ENCODE measurements at regions not wholly inside any gene's neighbourhood (a gene's known extent, or its start where the extent isn't known, plus 50 kb on each side); places are given as distances from the start of the nearest gene placed in this dataset.
"Not testable (repeated sequence)": the region's sequence is repeated elsewhere in the genome, so short reads cannot be mapped to it uniquely, and the experiment has no call there.

- peak in 7 of 11 experiments; percentile 23 to 72 (median 47); a peak in 6 of 22 replicates for TF ChIP-seq Cebpa-rat (IDR thresholded peaks at IDR 0.05)
- peak overlapping the region in 9 of 11 experiments; percentile 52 to 80 (median 64); a peak in 15 of 22 replicates for H3K27ac ChIP-seq
- not testable (repeated sequence) for H3K9me3 ChIP-seq (replicated peaks in 1 of 11); H3K27me3 ChIP-seq; H3K36me3 ChIP-seq; H4K20me1 ChIP-seq
- H3K4me3 ChIP-seq, result peak overlapping the region in 1 of 10 experiments; percentile 36; a peak in 1 of 20 replicates
- H3K4me2 ChIP-seq, result peak overlapping the region in 10 of 11 experiments; percentile 54 to 82 (median 68); a peak in 21 of 22 replicates
- peak overlapping the region in 6 of 11 experiments; percentile 35 to 63 (median 52); a peak in 9 of 22 replicates for H3K9ac ChIP-seq
- H3K4me1 ChIP-seq, result peaks cover 0 to 23% (median 7%) of the 10 kb centered on the region in 10 experiments; a peak in 16 of 20 replicates
These were observed 61.9 kb downstream of the NPIPB5 start for GRCh38 chr16:22572331-22573224.

GRCh38 chr16:22573225-22573530 is 62.5 kb downstream of the NPIPB5 start:
- H3K27me3 ChIP-seq; H3K27ac ChIP-seq; H4K20me1 ChIP-seq; H3K4me2 ChIP-seq; H3K36me3 ChIP-seq; H3K4me3 ChIP-seq; H3K9me3 ChIP-seq (replicated peaks in 1 of 11); H3K9ac ChIP-seq: not testable (repeated sequence)
- peaks cover 0 to 23% (median 7%) of the 10 kb centered on the region in 10 experiments; a peak in 16 of 20 replicates for H3K4me1 ChIP-seq

DNA sequence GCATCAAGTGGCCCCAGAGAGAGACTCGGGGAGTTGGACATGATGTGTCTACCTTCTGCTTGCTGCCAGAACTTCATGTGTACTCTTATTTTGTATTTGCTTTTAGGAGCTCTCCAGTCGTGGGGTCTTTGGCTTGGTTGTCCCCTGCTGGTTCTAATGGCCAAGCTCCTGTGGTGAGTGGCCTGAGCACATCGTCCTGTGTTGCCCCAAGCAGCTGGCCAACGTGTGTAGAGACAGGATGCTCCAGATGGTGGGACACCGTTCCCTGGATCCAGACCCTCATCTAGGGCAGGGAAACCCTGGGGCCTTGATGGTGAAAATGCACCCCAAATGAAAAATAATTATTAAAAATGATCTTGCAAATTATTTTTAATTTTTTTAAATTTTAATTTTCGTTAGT is 65.8 kb downstream of the NPIPB5 start:
- H3K9me3 ChIP-seq (replicated peaks in 1 of 11); H3K27ac ChIP-seq; H3K27me3 ChIP-seq; H3K9ac ChIP-seq; H4K20me1 ChIP-seq; H3K36me3 ChIP-seq; H3K4me3 ChIP-seq: not testable (repeated sequence)
- Histone ChIP-seq H3K4me2 (peak overlapping the region in 1 of 11 experiments; percentile 41; a peak in 1 of 22 replicates), H3K4me1 (peaks cover 0 to 23% (median 7%) of the 10 kb centered on the region in 10 experiments; a peak in 16 of 20 replicates)

GRCh38 chr16:22583195-22583594 is 72.5 kb downstream of the NPIPB5 start:
- H3K27ac ChIP-seq; H3K4me3 ChIP-seq; H3K27me3 ChIP-seq; H3K36me3 ChIP-seq; H3K4me1 ChIP-seq; H3K9me3 ChIP-seq (replicated peaks in 1 of 11); H4K20me1 ChIP-seq; H3K9ac ChIP-seq; H3K4me2 ChIP-seq: not testable (repeated sequence)

- H3K9me3 ChIP-seq (replicated peaks in 1 of 11); H3K9ac ChIP-seq; H3K36me3 ChIP-seq; H3K27me3 ChIP-seq; H3K4me3 ChIP-seq; H3K4me2 ChIP-seq; H4K20me1 ChIP-seq; H3K27ac ChIP-seq: not testable (repeated sequence)
- H3K4me1 ChIP-seq, result peaks cover 0 to 14% (median 0%) of the 10 kb centered on the region in 10 experiments; a peak in 3 of 20 replicates
These were observed 73.8 kb downstream of the NPIPB5 start for GRCh38 chr16:22584459-22584858.

- H3K4me3 ChIP-seq; H3K27ac ChIP-seq; H3K4me2 ChIP-seq; H4K20me1 ChIP-seq; H3K9ac ChIP-seq; H3K27me3 ChIP-seq; H3K9me3 ChIP-seq (replicated peaks in 1 of 11); H3K36me3 ChIP-seq: not testable (repeated sequence)
- H3K4me1 ChIP-seq, result peaks cover 0 to 14% (median 0%) of the 10 kb centered on the region in 10 experiments; a peak in 3 of 20 replicates
These were observed 74.2 kb downstream of the NPIPB5 start for GRCh38 chr16:22584941-22585340.

- not testable (repeated sequence) for H3K4me3 ChIP-seq; H4K20me1 ChIP-seq; H3K9me3 ChIP-seq (replicated peaks in 1 of 11); H3K9ac ChIP-seq; H3K36me3 ChIP-seq; H3K27ac ChIP-seq; H3K4me2 ChIP-seq; H3K27me3 ChIP-seq
- peaks cover 0 to 14% (median 0%) of the 10 kb centered on the region in 10 experiments; a peak in 3 of 20 replicates for H3K4me1 ChIP-seq
These were observed 74.7 kb downstream of the NPIPB5 start for GRCh38 chr16:22585431-22585830.

DNA sequence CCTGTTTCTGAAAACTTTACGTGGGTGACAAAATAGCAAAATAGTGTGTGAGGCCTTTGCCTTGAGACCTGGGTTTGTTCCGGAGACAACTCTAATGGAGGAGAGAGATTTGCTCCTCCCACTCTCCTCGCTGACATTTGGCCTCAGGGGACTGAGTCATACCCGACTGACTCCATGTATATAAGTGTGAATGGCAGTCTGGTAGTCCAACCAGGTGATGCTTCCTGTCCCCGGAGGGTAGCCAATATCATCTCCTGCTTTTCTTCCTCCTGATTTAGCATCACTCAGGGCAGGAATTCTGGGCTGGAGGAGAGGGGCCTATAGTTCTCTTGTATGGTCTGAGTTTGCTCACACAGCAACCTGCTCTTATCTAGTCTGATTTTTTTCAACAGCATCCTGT is 76.0 kb downstream of the NPIPB5 start:
- not testable (repeated sequence) for H3K36me3 ChIP-seq; H4K20me1 ChIP-seq; H3K27ac ChIP-seq; H3K27me3 ChIP-seq; H3K4me3 ChIP-seq; H3K9me3 ChIP-seq (replicated peaks in 1 of 11); H3K4me2 ChIP-seq; H3K9ac ChIP-seq
- H3K4me1 ChIP-seq, result peaks cover 0 to 14% (median 0%) of the 10 kb centered on the region in 10 experiments; a peak in 3 of 20 replicates

DNA sequence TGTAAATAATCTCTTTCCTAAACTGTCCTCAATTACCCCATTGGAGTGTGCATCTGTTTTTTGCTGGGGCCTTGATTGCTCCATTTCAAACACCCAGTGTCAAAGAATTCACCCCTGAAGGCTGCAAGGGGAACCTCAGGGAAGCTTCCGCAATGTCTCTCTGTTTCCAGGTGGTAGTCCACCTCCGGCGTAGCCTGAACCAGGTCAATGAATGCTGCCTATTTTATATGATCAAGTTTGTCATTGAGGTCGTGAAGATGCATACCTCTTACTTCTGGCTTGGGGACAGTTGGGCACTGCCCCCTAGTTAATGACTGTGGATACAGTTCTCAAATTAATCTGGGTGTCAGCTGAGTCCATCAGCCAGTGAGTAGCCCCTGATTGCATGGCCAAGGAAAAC is 79.1 kb downstream of the NPIPB5 start:
- H3K27me3 ChIP-seq; H3K9ac ChIP-seq; H3K36me3 ChIP-seq; H3K27ac ChIP-seq; H4K20me1 ChIP-seq; H3K4me3 ChIP-seq; H3K4me2 ChIP-seq; H3K9me3 ChIP-seq (replicated peaks in 1 of 11): not testable (repeated sequence)
- peaks cover 0 to 14% (median 0%) of the 10 kb centered on the region in 10 experiments; a peak in 3 of 20 replicates for H3K4me1 ChIP-seq

GRCh38 chr16:22596445-22597045 is 85.9 kb downstream of the NPIPB5 start:
- H3K4me1 ChIP-seq; H3K9me3 ChIP-seq (replicated peaks in 1 of 11); H3K36me3 ChIP-seq; H3K4me2 ChIP-seq; H3K9ac ChIP-seq; H4K20me1 ChIP-seq; H3K4me3 ChIP-seq; H3K27ac ChIP-seq; H3K27me3 ChIP-seq: not testable (repeated sequence)

DNA sequence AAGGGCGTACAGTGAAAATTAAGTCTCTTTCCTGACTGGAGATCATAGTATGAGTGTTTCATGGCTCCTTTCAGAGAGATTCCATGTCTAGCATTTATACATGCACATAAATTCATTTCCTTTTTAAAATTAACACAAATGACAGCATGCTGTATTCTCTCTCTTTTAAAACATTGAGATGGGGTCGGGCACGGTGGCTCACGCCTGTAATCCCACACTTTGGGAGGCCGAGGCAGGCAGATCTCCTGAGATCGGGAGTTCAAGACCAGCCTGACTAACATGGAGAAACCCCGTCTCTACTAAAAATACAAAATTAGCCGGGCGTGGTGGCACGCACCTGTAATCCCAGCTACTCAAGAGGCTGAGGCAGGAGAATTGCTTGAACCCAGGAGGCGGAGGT is 93.1 kb downstream of the NPIPB5 start:
- not testable (repeated sequence) for H4K20me1 ChIP-seq; H3K27me3 ChIP-seq; H3K9ac ChIP-seq; H3K4me2 ChIP-seq; H3K9me3 ChIP-seq (replicated peaks in 1 of 11); H3K36me3 ChIP-seq; H3K4me3 ChIP-seq; H3K4me1 ChIP-seq; H3K27ac ChIP-seq

GRCh38 chr16:22606619-22607018 is 95.9 kb downstream of the NPIPB5 start:
- not testable (repeated sequence) for H3K4me1 ChIP-seq; H3K4me3 ChIP-seq; H3K9me3 ChIP-seq (replicated peaks in 1 of 11); H3K36me3 ChIP-seq; H3K4me2 ChIP-seq; H3K9ac ChIP-seq; H3K27me3 ChIP-seq; H4K20me1 ChIP-seq
- peak overlapping the region in 3 of 11 experiments; percentile 48 to 52 (median 51); a peak in 4 of 22 replicates for H3K27ac ChIP-seq

GRCh38 chr16:22609798-22610197 is 99.1 kb downstream of the NPIPB5 start:
- Histone ChIP-seq H3K27ac (peak overlapping the region in 2 of 11 experiments; percentile 55 to 70; a peak in 1 of 22 replicates), H3K9me3 (replicated peaks in 1 of 11) (peaks cover 9 to 14% (median 12%) of the 10 kb centered on the region in 11 experiments; a peak in 21 of 22 replicates), H3K9ac (peak overlapping the region in 1 of 11 experiments; percentile 62; a peak in 1 of 22 replicates), H3K4me1 (peaks cover 0 to 22% (median 0%) of the 10 kb centered on the region in 10 experiments; a peak in 4 of 20 replicates)
- not testable (repeated sequence) for H3K27me3 ChIP-seq, H4K20me1 ChIP-seq, H3K36me3 ChIP-seq, H3K4me3 ChIP-seq, H3K4me2 ChIP-seq
